OCI-LY7 (cell line): ENCODE measurements at regions not wholly inside any gene's neighbourhood (a gene's known extent, or its start where the extent isn't known, plus 50 kb on each side); places are given as distances from the start of the nearest gene placed in this dataset.

Experiments
- BruUV-seq: library from RNA; stranded (reverse); fragments of 400-500 nt; replicated peaks from 2 replicates; lab custom pipeline; 2021; lab: Mats Ljungman, UMichigan
- CTCF ChIA-PET: fragments of 300-600 bp; sonication (Branson Sonifier 250); formaldehyde crosslinking; loops from one replicate; lab custom pipeline; 2022; ENCODE audit warnings: antibody characterized with exemption; ENCODE audit not compliant: unreplicated experiment; lab: Charles Lee
- POLR2A ChIA-PET: fragments of 300-600 bp; sonication (Branson Sonifier 250); formaldehyde crosslinking; loops from one replicate; lab custom pipeline; 2022; ENCODE audit warnings: antibody characterized with exemption; lab: Charles Lee
- DNase-seq: peaks from one replicate; pipeline ENCODE4 v3.0.0-alpha.2; 2015; ENCODE audit warnings: low spot score
- H2AFZ ChIP-seq: fragments of 200-600 bp; sonication (generic), shearing (Covaris generic); 2 replicates; pipeline ENCODE4 v1.6.1; 2014; ENCODE audit warnings: mild to moderate bottlenecking, antibody characterized with exemption, low read length, moderate library complexity
- H3K27ac ChIP-seq: fragments of 200-600 bp; sonication (generic); 2 replicates; pipeline ENCODE4 v1.5.1; 2014; ENCODE audit warnings: mixed run types, low read depth, mild to moderate bottlenecking, moderate library complexity, low read length, inconsistent platforms; ENCODE audit not compliant: poor library complexity, severe bottlenecking
- H3K36me3 ChIP-seq: fragments of 200-600 bp; sonication (generic); 2 replicates; pipeline ENCODE4 v1.6.1; 2014; ENCODE audit warnings: mild to moderate bottlenecking, antibody characterized with exemption, low read length, moderate library complexity, mixed read lengths; ENCODE audit not compliant: insufficient read depth
- H3K4me1 ChIP-seq: fragments of 200-600 bp; sonication (generic); 2 replicates; pipeline ENCODE4 v1.5.1; 2014; ENCODE audit warnings: mild to moderate bottlenecking, low read length; ENCODE audit not compliant: insufficient read depth, poor library complexity, severe bottlenecking
- H3K4me2 ChIP-seq: fragments of 200-600 bp; sonication (generic); 2 replicates; pipeline ENCODE4 v1.6.1; 2014; ENCODE audit warnings: mild to moderate bottlenecking, low read length
- H3K4me3 ChIP-seq: fragments of 200-600 bp; sonication (generic); 2 replicates; pipeline ENCODE4 v1.5.1; 2014; ENCODE audit warnings: mild to moderate bottlenecking, low read depth, low read length; ENCODE audit not compliant: poor library complexity, severe bottlenecking
- H3K79me2 ChIP-seq: fragments of 200-600 bp; sonication (generic); 2 replicates; pipeline ENCODE4 v1.6.1; 2016; ENCODE audit warnings: low read depth, mild to moderate bottlenecking, low read length, moderate library complexity, mixed read lengths; ENCODE audit not compliant: insufficient read depth
- H3K9me2 ChIP-seq: fragments of 200-600 bp; sonication (generic); 2 replicates; pipeline ENCODE4 v1.6.1; 2016; ENCODE audit warnings: mild to moderate bottlenecking, low read length, mixed read lengths; ENCODE audit not compliant: insufficient read depth
- H3K9me3 ChIP-seq: fragments of 200-600 bp; sonication (generic); 2 replicates; pipeline ENCODE4 v1.6.1; 2014; ENCODE audit warnings: mild to moderate bottlenecking, mixed run types, low read length, mixed read lengths
- H4K20me1 ChIP-seq: fragments of 200-600 bp; sonication (generic); 2 replicates; pipeline ENCODE4 v1.6.1; 2014; ENCODE audit warnings: mild to moderate bottlenecking, antibody characterized with exemption, low read length, moderate library complexity, mixed read lengths; ENCODE audit not compliant: insufficient read depth
- EZH2phosphoT487 ChIP-seq: fragments of 200-600 bp; sonication (generic); IDR thresholded peaks from 2 replicates; pipeline ENCODE4 v1.6.1; 2018; ENCODE audit warnings: low read depth, borderline replicate concordance, mild to moderate bottlenecking, mixed run types, antibody characterized with exemption, low read length, moderate library complexity, mixed read lengths
- intact Hi-C: fragments of 100-400 bp; cut with micrococcal nuclease; formaldehyde crosslinking; loops from one replicate; pipeline ENCODE4 v1.10.0; 2022; ENCODE audit not compliant: unreplicated experiment
- TF ChIP-seq, protein P1 (sequence below): fragments of 200-600 bp; sonication (generic); conservative IDR thresholded peaks from 2 replicates; pipeline ENCODE4 v1.5.1; 2014; ENCODE audit warnings: mild to moderate bottlenecking, antibody characterized with exemption, low read length, moderate library complexity, mixed read lengths

DNA sequence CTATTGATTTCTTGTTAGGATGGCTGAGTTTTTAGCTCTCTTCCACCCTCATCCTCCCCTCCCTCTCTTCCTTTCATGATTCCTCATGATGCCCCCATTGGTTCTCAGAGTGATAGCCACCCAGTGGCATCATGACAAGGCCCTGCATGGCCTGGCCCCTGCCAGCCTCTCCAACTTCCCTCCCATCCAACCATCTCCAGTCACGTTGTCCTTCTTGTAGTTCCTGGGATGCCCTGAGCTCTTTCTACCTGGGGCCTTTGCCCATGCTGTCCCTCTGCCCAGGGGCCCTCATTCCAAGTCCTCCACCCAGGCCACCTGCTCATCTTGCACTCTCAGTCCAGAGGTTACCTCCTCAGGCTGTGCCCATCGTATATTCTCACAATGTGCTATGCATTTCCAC is 247.5 kb downstream of the TFCP2L1 start:
- Histone ChIP-seq H3K79me2 (no peaks in the 10 kb centered on the region), H3K4me3 (no peak overlapping the region), H3K9me3 (no peaks in the 10 kb centered on the region), H2AFZ (no peak overlapping the region), H3K4me2 (no peak overlapping the region), H3K27ac (no peak overlapping the region), H3K36me3 (no peaks in the 10 kb centered on the region), H4K20me1 (no peaks in the 10 kb centered on the region), H3K9me2 (no peaks in the 10 kb centered on the region), H3K4me1 (no peaks in the 10 kb centered on the region)
- DNase-seq = no peak
- ChIA-PET CTCF (interaction anchor here (0.7 kb wide), 1 partner anchor 36 kb away, joined by 3 read pairs; no protein-coding TSS in a partner anchor), POLR2A (interaction anchor here (0.6 kb wide), 2 partner anchors 23 to 593 kb away, joined by 5 to 8 read pairs; no protein-coding TSS in a partner anchor)
- no TSS peak for BruUV-seq
- intact Hi-C loops = no loop called here
- TF ChIP-seq, protein P1, sequence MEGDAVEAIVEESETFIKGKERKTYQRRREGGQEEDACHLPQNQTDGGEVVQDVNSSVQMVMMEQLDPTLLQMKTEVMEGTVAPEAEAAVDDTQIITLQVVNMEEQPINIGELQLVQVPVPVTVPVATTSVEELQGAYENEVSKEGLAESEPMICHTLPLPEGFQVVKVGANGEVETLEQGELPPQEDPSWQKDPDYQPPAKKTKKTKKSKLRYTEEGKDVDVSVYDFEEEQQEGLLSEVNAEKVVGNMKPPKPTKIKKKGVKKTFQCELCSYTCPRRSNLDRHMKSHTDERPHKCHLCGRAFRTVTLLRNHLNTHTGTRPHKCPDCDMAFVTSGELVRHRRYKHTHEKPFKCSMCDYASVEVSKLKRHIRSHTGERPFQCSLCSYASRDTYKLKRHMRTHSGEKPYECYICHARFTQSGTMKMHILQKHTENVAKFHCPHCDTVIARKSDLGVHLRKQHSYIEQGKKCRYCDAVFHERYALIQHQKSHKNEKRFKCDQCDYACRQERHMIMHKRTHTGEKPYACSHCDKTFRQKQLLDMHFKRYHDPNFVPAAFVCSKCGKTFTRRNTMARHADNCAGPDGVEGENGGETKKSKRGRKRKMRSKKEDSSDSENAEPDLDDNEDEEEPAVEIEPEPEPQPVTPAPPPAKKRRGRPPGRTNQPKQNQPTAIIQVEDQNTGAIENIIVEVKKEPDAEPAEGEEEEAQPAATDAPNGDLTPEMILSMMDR = no peak
- TF ChIP-seq EZH2phosphoT487 = no peak

- Histone ChIP-seq H4K20me1 (no peaks in the 10 kb centered on the region), H3K36me3 (no peaks in the 10 kb centered on the region), H3K27ac (no peak overlapping the region), H3K4me3 (no peak overlapping the region), H3K79me2 (no peaks in the 10 kb centered on the region), H2AFZ (no peak overlapping the region), H3K9me2 (no peaks in the 10 kb centered on the region), H3K4me2 (no peak overlapping the region), H3K4me1 (no peaks in the 10 kb centered on the region), H3K9me3 (no peaks in the 10 kb centered on the region)
- DNase-seq = no peak
- intact Hi-C loops = no loop called here
- no peak for TF ChIP-seq EZH2phosphoT487
- TF ChIP-seq, protein P1 = no peak
- POLR2A ChIA-PET = no interaction called here
- no TSS peak for BruUV-seq
- CTCF ChIA-PET = no interaction called here
These were observed 247.0 kb downstream of the TFCP2L1 start for GRCh38 chr2:121038031-121038430.

DNA sequence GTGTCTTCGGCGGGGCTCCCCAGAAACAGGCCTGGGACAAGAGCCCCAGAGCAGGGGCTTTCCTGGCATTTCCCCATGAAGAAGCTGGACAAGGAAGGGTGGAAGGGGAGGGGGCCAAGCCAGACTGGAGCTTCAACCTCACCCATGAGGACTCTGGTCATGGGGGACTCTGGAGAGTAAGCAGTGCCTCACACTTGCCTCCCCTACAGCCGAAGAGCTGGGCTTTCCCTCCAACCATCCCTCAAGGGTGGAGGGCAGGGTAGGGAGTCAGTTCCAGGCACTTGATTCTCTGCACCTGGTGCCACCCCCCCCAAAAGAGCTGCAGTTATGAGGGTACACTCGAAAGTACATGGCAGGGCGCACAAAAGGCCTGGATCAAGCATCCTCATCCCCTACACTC is 246.6 kb downstream of the TFCP2L1 start:
- TF ChIP-seq, protein P1 = no peak
- TF ChIP-seq EZH2phosphoT487 = no peak
- ChIA-PET CTCF (no interaction called here), POLR2A (no interaction called here)
- Histone ChIP-seq H3K27ac (no peak overlapping the region), H3K4me1 (no peaks in the 10 kb centered on the region), H3K9me3 (no peaks in the 10 kb centered on the region), H3K4me2 (no peak overlapping the region), H2AFZ (no peak overlapping the region), H3K79me2 (no peaks in the 10 kb centered on the region), H4K20me1 (no peaks in the 10 kb centered on the region), H3K4me3 (no peak overlapping the region), H3K36me3 (no peaks in the 10 kb centered on the region), H3K9me2 (no peaks in the 10 kb centered on the region)
- intact Hi-C loops = no loop called here
- DNase-seq = no peak
- BruUV-seq = no TSS peak
